K562 (cell line): ENCODE measurements at regions not wholly inside any gene's neighbourhood (a gene's known extent, or its start where the extent isn't known, plus 50 kb on each side); places are given as distances from the start of the nearest gene placed in this dataset.

ENCODE experiments used
- EP400 ChIP-seq: fragments of 450-650 bp; IDR thresholded peaks from 2 replicates; pipeline ENCODE4 v1.6.1; 2017; ENCODE audit warnings: antibody characterized with exemption, mild to moderate bottlenecking, moderate library complexity
- GABPB1 ChIP-seq: sonication (generic); formaldehyde crosslinking; IDR thresholded peaks from 2 replicates; pipeline ENCODE4 v1.8.0; 2022; ENCODE audit warnings: mild to moderate bottlenecking, missing genetic modification reagents
- GTF2A2 ChIP-seq: IDR thresholded peaks from 2 replicates; pipeline ENCODE4 v1.6.1; 2016; ENCODE audit warnings: mild to moderate bottlenecking, missing genetic modification characterization, missing compliant biosample characterization
- HNRNPK ChIP-seq: fragments of 200-400 bp; formaldehyde crosslinking; IDR thresholded peaks from one replicate; pipeline ENCODE4 v1.6.1; 2018; ENCODE audit warnings: mild to moderate bottlenecking, low read depth, low read length; ENCODE audit not compliant: poor library complexity, severe bottlenecking
- PCBP1 ChIP-seq: fragments of 200-400 bp; formaldehyde crosslinking; IDR thresholded peaks from 2 replicates; pipeline ENCODE4 v1.6.1; 2018; ENCODE audit warnings: mild to moderate bottlenecking, low read depth, low read length; ENCODE audit not compliant: poor library complexity, severe bottlenecking
- RBM34 ChIP-seq: fragments of 200-400 bp; formaldehyde crosslinking; IDR thresholded peaks from 2 replicates; pipeline ENCODE4 v1.6.1; 2018; ENCODE audit warnings: low read length, borderline replicate concordance; ENCODE audit not compliant: insufficient read depth
- TGIF2 ChIP-seq: sonication (generic); formaldehyde crosslinking; IDR thresholded peaks from 2 replicates; pipeline ENCODE4 v1.8.1; 2022; ENCODE audit warnings: mild to moderate bottlenecking, missing genetic modification reagents, moderate library complexity
- ZNF436 ChIP-seq: fragments of 250-450, 450-650 bp; sonication (Bioruptor Pico); formaldehyde crosslinking; IDR thresholded peaks from 2 replicates; pipeline ENCODE4 v1.7.0; 2020; ENCODE audit warnings: mild to moderate bottlenecking
- ZNF717 ChIP-seq: fragments of 250-450 bp; sonication (Bioruptor Pico); IDR thresholded peaks from 2 replicates; pipeline ENCODE4 v1.5.0; 2021
- TF ChIP-seq, protein P1 (sequence below): fragments of 450-650 bp; IDR thresholded peaks from 2 replicates; pipeline ENCODE4 v1.6.1; 2017; ENCODE audit warnings: antibody characterized with exemption, mild to moderate bottlenecking
- TF ChIP-seq, protein P2 (sequence below): fragments of 250-450 bp; sonication (Bioruptor Pico); IDR thresholded peaks from 2 replicates; pipeline ENCODE4 v1.4.0; 2020; ENCODE audit warnings: borderline replicate concordance
- TF ChIP-seq, protein P3 (sequence below): fragments of 150-350 bp; conservative IDR thresholded peaks from 2 replicates; pipeline ENCODE4 v1.6.1; 2014; ENCODE audit warnings: low read length

DNA sequence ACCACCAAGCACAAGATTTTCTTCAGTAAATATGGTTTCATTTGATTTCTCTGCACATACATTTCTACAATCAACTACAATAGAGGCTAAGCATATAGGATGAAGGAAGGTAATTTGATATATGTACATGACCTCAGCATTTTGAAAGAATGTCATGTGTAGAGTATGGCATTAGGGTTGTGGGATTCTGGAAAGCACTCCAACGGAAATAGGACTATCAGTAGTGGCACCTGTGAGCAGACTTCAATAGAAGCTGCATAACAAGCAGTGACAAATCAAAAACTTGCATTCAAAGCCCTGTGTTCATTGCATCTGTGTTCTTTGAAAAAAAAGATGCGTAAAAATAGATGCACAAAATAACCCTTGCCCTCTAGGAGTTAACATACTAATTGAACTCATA is 57.5 kb upstream of the EYA4 start (continued):
- TF ChIP-seq, protein P1, sequence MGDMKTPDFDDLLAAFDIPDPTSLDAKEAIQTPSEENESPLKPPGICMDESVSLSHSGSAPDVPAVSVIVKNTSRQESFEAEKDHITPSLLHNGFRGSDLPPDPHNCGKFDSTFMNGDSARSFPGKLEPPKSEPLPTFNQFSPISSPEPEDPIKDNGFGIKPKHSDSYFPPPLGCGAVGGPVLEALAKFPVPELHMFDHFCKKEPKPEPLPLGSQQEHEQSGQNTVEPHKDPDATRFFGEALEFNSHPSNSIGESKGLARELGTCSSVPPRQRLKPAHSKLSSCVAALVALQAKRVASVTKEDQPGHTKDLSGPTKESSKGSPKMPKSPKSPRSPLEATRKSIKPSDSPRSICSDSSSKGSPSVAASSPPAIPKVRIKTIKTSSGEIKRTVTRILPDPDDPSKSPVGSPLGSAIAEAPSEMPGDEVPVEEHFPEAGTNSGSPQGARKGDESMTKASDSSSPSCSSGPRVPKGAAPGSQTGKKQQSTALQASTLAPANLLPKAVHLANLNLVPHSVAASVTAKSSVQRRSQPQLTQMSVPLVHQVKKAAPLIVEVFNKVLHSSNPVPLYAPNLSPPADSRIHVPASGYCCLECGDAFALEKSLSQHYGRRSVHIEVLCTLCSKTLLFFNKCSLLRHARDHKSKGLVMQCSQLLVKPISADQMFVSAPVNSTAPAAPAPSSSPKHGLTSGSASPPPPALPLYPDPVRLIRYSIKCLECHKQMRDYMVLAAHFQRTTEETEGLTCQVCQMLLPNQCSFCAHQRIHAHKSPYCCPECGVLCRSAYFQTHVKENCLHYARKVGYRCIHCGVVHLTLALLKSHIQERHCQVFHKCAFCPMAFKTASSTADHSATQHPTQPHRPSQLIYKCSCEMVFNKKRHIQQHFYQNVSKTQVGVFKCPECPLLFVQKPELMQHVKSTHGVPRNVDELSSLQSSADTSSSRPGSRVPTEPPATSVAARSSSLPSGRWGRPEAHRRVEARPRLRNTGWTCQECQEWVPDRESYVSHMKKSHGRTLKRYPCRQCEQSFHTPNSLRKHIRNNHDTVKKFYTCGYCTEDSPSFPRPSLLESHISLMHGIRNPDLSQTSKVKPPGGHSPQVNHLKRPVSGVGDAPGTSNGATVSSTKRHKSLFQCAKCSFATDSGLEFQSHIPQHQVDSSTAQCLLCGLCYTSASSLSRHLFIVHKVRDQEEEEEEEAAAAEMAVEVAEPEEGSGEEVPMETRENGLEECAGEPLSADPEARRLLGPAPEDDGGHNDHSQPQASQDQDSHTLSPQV, result no peak
- TF ChIP-seq ZNF717 (CRISPR knock-in tag), result no peak
- no peak for TF ChIP-seq GABPB1 (CRISPR knock-in tag)
- TF ChIP-seq, protein P2, sequence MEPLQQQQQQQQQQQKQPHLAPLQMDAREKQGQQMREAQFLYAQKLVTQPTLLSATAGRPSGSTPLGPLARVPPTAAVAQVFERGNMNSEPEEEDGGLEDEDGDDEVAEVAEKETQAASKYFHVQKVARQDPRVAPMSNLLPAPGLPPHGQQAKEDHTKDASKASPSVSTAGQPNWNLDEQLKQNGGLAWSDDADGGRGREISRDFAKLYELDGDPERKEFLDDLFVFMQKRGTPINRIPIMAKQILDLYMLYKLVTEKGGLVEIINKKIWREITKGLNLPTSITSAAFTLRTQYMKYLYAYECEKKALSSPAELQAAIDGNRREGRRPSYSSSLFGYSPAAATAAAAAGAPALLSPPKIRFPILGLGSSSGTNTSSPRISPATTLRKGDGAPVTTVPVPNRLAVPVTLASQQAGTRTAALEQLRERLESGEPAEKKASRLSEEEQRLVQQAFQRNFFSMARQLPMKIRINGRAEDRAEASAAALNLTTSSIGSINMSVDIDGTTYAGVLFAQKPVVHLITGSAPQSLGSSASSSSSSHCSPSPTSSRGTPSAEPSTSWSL, result no peak
- TF ChIP-seq GTF2A2 (tag), result no peak
- TF ChIP-seq EP400, result no peak
- TF ChIP-seq TGIF2 (CRISPR knock-in tag), result no peak
- no peak for TF ChIP-seq ZNF436 (CRISPR knock-in tag)
- no peak for TF ChIP-seq HNRNPK
- TF ChIP-seq RBM34, result no peak
- no peak for TF ChIP-seq PCBP1
- TF ChIP-seq, protein P3, sequence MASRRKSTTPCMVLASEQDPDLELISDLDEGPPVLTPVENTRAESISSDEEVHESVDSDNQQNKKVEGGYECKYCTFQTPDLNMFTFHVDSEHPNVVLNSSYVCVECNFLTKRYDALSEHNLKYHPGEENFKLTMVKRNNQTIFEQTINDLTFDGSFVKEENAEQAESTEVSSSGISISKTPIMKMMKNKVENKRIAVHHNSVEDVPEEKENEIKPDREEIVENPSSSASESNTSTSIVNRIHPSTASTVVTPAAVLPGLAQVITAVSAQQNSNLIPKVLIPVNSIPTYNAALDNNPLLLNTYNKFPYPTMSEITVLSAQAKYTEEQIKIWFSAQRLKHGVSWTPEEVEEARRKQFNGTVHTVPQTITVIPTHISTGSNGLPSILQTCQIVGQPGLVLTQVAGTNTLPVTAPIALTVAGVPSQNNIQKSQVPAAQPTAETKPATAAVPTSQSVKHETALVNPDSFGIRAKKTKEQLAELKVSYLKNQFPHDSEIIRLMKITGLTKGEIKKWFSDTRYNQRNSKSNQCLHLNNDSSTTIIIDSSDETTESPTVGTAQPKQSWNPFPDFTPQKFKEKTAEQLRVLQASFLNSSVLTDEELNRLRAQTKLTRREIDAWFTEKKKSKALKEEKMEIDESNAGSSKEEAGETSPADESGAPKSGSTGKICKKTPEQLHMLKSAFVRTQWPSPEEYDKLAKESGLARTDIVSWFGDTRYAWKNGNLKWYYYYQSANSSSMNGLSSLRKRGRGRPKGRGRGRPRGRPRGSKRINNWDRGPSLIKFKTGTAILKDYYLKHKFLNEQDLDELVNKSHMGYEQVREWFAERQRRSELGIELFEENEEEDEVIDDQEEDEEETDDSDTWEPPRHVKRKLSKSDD, result no peak
- TF ChIP-seq, all 486 proteins: peak for 0
